GM23338 (cell line): ENCODE measurements at regions not wholly inside any gene's neighbourhood (a gene's known extent, or its start where the extent isn't known, plus 50 kb on each side); places are given as distances from the start of the nearest gene placed in this dataset.
"Not testable (repeated sequence)": the region's sequence is repeated elsewhere in the genome, so short reads cannot be mapped to it uniquely, and the experiment has no call there.

Source experiments
- ATAC-seq: fragments of 200-7000 bp; cut with Tn5 transposase; 3 replicates; pipeline ENCODE4 v1.9.1; 2020
- DNase-seq: peaks from one replicate; pipeline ENCODE4 v3.0.0-alpha.2; 2015; ENCODE audit warnings: low spot score
- H2AFZ ChIP-seq: fragments of 200-600 bp; sonication (generic); 2 replicates; pipeline ENCODE4 v1.8.0; 2016; ENCODE audit warnings: antibody characterized with exemption, mild to moderate bottlenecking, moderate library complexity
- H3F3A ChIP-seq: fragments of 200-600 bp; sonication (generic); replicated peaks from 2 replicates; pipeline ENCODE4 v1.8.0; 2017; ENCODE audit warnings: antibody characterized with exemption, mixed run types, low read depth
- H3K27ac ChIP-seq: fragments of 200-600 bp; sonication (generic); 2 replicates; pipeline ENCODE4 v1.6.1; 2016; ENCODE audit warnings: low read depth
- H3K27me3 ChIP-seq: fragments of 200-600 bp; sonication (generic); 2 replicates; pipeline ENCODE4 v1.8.0; 2016; ENCODE audit warnings: mild to moderate bottlenecking, mixed run types, moderate library complexity; ENCODE audit not compliant: insufficient read depth
- H3K36me3 ChIP-seq: fragments of 200-600 bp; sonication (generic); 2 replicates; pipeline ENCODE4 v1.8.0; 2016; ENCODE audit warnings: mild to moderate bottlenecking; ENCODE audit not compliant: insufficient read depth
- H3K4me1 ChIP-seq: fragments of 200-600 bp; sonication (generic); 2 replicates; pipeline ENCODE4 v1.8.0; 2016; ENCODE audit warnings: mild to moderate bottlenecking, moderate library complexity; ENCODE audit not compliant: insufficient read depth
- H3K4me2 ChIP-seq: fragments of 200-600 bp; sonication (generic); 2 replicates; pipeline ENCODE4 v1.7.1; 2017; ENCODE audit warnings: mixed run types
- H3K4me3 ChIP-seq: fragments of 200-600 bp; sonication (generic); 2 replicates; pipeline ENCODE4 v1.6.1; 2016; ENCODE audit warnings: mixed run types
- H3K79me2 ChIP-seq: fragments of 200-600 bp; sonication (generic); replicated peaks from 2 replicates; pipeline ENCODE4 v1.8.0; 2017; ENCODE audit warnings: mild to moderate bottlenecking; ENCODE audit not compliant: insufficient read depth
- H3K9me2 ChIP-seq: fragments of 200-600 bp; sonication (generic); 2 replicates; pipeline ENCODE4 v1.8.0; 2017; ENCODE audit not compliant: insufficient read depth
- H4K20me1 ChIP-seq: fragments of 200-600 bp; sonication (generic); replicated peaks from 2 replicates; pipeline ENCODE4 v1.8.0; 2017; ENCODE audit warnings: mild to moderate bottlenecking; ENCODE audit not compliant: insufficient read depth
- H3K27ac Mint-ChIP-seq: 2 replicates; pipeline ENCODE4 v1.8.0; 2020; ENCODE audit warnings: inconsistent platforms, mild to moderate bottlenecking, moderate library complexity, mixed read lengths
- H3K27me3 Mint-ChIP-seq: 3 replicates; pipeline ENCODE4 v1.8.0; 2022; ENCODE audit warnings: low read depth, mild to moderate bottlenecking, moderate library complexity, mixed read lengths, inconsistent platforms; ENCODE audit not compliant: insufficient read depth, poor library complexity
- H3K36me3 Mint-ChIP-seq: 3 replicates; pipeline ENCODE4 v1.8.0; 2021; ENCODE audit warnings: low read depth, mild to moderate bottlenecking, inconsistent platforms, moderate library complexity, mixed read lengths
- H3K4me1 Mint-ChIP-seq: 3 replicates; pipeline ENCODE4 v1.8.0; 2020; ENCODE audit warnings: mild to moderate bottlenecking, inconsistent platforms, mixed read lengths
- H3K4me3 Mint-ChIP-seq: 3 replicates; pipeline ENCODE4 v1.8.0; 2021; ENCODE audit warnings: moderate library complexity, mild to moderate bottlenecking, inconsistent platforms, mixed read lengths
- H3K9me3 Mint-ChIP-seq: 3 replicates; pipeline ENCODE4 v1.8.0; 2020; ENCODE audit warnings: moderate library complexity, mild to moderate bottlenecking, inconsistent platforms, mixed read lengths
- CTCF ChIP-seq, 2 experiments: fragments of 200-600 bp in 1 of 2; sonication (generic) in 1 of 2; conservative IDR thresholded peaks; 2 replicates each; pipeline versions ENCODE4 v1.5.1 to v1.6.1; 2016 to 2017; ENCODE audit warnings: antibody characterized with exemption in 2 of 2, low read depth in 2 of 2, mild to moderate bottlenecking in 2 of 2, moderate library complexity in 1 of 2
- ETS1 ChIP-seq: IDR thresholded peaks from 2 replicates; pipeline ENCODE4 v1.6.1; 2016; ENCODE audit warnings: antibody characterized with exemption
- JUNB ChIP-seq: IDR thresholded peaks from one replicate; pipeline ENCODE4 v1.6.1; 2016; ENCODE audit warnings: antibody characterized with exemption; ENCODE audit not compliant: unreplicated experiment
- NANOG ChIP-seq: IDR thresholded peaks from 2 replicates; pipeline ENCODE4 v1.6.1; 2016; ENCODE audit warnings: antibody characterized with exemption, borderline replicate concordance

GRCh38 chr5:93682471-93683404 lies 58.7 kb downstream of the POU5F2 start:
- H3K4me3 Mint-ChIP-seq, H3K9me3 Mint-ChIP-seq, H3K36me3 Mint-ChIP-seq, H3K4me1 ChIP-seq, H3K4me1 Mint-ChIP-seq, H3K4me2 ChIP-seq, H3K27me3 Mint-ChIP-seq, H3K27me3 ChIP-seq, H3K9me2 ChIP-seq, DNase-seq, H4K20me1 ChIP-seq, H3K4me3 ChIP-seq, H2AFZ ChIP-seq, ATAC-seq, H3F3A ChIP-seq, H3K27ac Mint-ChIP-seq, H3K27ac ChIP-seq, H3K36me3 ChIP-seq, H3K79me2 ChIP-seq: not testable (repeated sequence)

GRCh38 chr5:93681432-93681831 lies 60.0 kb downstream of the POU5F2 start:
- DNase-seq (peak; percentile 49), ATAC-seq (peak; percentile 28)
- Histone ChIP-seq H3K4me2 (no peak overlapping the region), H3K27me3 (no peaks in the 10 kb centered on the region), H4K20me1 (no peaks in the 10 kb centered on the region), H3K79me2 (no peaks in the 10 kb centered on the region), H3K9me2 (no peaks in the 10 kb centered on the region), H3K4me1 (peaks cover 15% of the 10 kb centered on the region; the same call in 1 of the 2 replicates), H3K27ac (0 out of 2 replicates have a peak overlapping the region, but pooled peaks have one; percentile 20), H2AFZ (0 out of 2 replicates have a peak overlapping the region, but pooled peaks have one; percentile 24), H3K36me3 (no peaks in the 10 kb centered on the region), H3F3A (no peaks in the 10 kb centered on the region), H3K4me3 (no peak overlapping the region)
- no peak overlapping the region for H3K4me3 Mint-ChIP-seq
- peaks cover 19% of the 10 kb centered on the region for H3K4me1 Mint-ChIP-seq
- 0 out of 2 replicates have a peak overlapping the region, but pooled peaks have one; percentile 6 for H3K27ac Mint-ChIP-seq
- no peaks in the 10 kb centered on the region for H3K9me3 Mint-ChIP-seq
- no peaks in the 10 kb centered on the region for H3K27me3 Mint-ChIP-seq
- TF ChIP-seq CTCF (conservative IDR thresholded peaks at IDR 0.05; ENCODE audit: low read depth in 2 of 2) (peak; percentile 16 to 79; a peak in 2 of 4 replicates), NANOG (no peak)
- no peaks in the 10 kb centered on the region for H3K36me3 Mint-ChIP-seq

- peak overlapping the region; percentile 45 for H3K4me2 ChIP-seq
- Mint-ChIP-seq H3K9me3 (no peaks in the 10 kb centered on the region), H3K4me3 (peak overlapping the region; percentile 30; the same call in 1 of the 3 replicates), H3K27ac (peak overlapping the region; percentile 23; the same call in 1 of the 2 replicates), H3K36me3 (no peaks in the 10 kb centered on the region), H3K27me3 (no peaks in the 10 kb centered on the region), H3K4me1 (peaks cover 21% of the 10 kb centered on the region)
- ATAC-seq (peak; percentile 96), DNase-seq (peak; percentile 77)
- H3K36me3 ChIP-seq = no peaks in the 10 kb centered on the region
- no peak overlapping the region for H2AFZ ChIP-seq
- H3K79me2 ChIP-seq = no peaks in the 10 kb centered on the region
- H3K4me1 ChIP-seq = peaks cover 15% of the 10 kb centered on the region; the same call in 1 of the 2 replicates
- no peaks in the 10 kb centered on the region for H3K27me3 ChIP-seq
- H3F3A ChIP-seq = no peaks in the 10 kb centered on the region
- H3K4me3 ChIP-seq = peak overlapping the region; percentile 27; the same call in 1 of the 2 replicates
- TF ChIP-seq ETS1 = no peak
- no peak for TF ChIP-seq JUNB
- H4K20me1 ChIP-seq = no peaks in the 10 kb centered on the region
- H3K9me2 ChIP-seq = no peaks in the 10 kb centered on the region
- H3K27ac ChIP-seq = no peak overlapping the region
Measured at GRCh38 chr5:93677359-93677891, 64.0 kb downstream of the POU5F2 start.
